HG02840 (cell line): ENCODE measurements at regions not wholly inside any gene's neighbourhood (a gene's known extent, or its start where the extent isn't known, plus 50 kb on each side); places are given as distances from the start of the nearest gene placed in this dataset.

Experiments
- ATAC-seq: cut with Tn5 transposase; IDR thresholded peaks from one replicate; pipeline ENCODE4 v1.9.1; 2021; ENCODE audit warnings: mild to moderate bottlenecking, moderate library complexity, moderate number of reproducible peaks; ENCODE audit not compliant: unreplicated experiment, low FRiP score

DNA sequence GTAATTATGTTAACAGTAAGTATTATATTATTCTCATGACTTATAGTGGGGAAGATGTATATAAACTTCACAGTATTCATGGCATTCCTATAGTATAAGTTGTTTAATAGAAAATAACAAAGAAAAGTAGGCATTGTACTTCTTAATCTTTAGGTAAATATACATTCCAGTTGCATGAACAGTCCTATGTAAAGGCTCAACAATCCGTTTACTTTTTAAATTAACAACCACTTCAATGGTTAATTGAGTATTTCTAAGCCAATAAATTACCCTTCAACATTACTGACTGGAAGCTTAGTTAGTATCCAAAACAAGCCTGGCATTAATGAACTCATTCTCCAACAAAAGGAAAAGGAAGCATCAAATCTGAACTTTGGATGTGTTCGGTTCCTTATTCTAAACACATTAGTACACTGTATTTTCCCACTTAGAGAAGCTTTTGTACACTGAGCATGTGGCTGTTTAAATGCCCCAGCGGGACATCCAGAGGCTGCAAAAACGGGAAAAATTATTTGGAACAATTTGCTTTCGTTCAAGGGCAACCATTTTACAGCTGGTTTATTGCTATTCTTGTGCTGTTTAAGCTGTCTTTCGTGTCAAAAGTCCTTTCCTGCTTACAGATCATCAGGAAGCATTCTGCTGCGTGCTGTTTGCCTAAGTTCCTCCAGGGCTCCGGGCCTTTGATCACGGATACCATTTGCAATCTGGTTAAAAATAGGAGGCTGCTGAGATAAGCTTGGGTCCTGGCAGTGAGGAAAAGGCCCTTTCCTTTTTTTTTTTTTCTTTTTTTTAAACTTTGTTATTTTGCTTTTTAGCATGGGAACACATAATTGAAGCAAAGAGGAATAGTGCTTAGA is 460.3 kb downstream of the SPRY1 start:
- no peak for ATAC-seq

DNA sequence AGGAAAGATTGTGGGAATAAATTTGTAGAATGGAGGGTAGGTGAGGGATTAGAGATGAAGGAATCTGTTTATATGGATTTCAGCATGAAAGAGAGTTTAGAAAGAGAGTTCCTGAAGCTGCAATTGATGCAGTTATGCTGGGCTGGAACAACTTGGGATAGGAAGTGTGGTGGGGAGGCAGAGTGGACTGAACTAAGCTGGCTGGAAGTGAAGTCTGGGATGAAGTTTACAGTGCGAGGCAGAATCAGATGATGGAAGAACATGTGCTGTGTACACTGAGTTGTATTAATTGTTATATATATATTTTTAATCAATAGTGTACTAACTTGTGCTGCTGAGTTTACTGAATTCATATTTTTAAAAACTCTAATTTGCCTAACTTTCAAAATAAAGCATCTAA is 461.9 kb downstream of the SPRY1 start:
- no peak for ATAC-seq

DNA sequence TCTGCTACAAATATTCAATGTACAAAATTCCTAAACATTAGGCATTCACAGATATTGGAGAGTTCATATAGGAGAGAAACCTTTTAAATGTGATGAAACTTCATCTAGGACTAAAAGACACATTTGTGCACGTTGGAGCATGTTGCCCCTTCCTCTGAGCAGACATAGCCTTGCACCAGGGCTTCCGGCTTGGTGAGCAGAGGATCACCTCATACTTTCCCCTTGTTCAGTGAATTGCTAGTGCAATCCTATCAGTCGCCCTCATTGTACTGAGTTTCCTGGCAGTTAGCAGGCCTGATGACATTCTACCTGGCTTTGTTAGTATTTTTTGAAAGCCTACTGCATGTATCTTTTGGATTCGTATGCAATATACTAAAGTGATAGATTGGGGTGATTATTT is 466.2 kb downstream of the SPRY1 start:
- no peak for ATAC-seq

DNA sequence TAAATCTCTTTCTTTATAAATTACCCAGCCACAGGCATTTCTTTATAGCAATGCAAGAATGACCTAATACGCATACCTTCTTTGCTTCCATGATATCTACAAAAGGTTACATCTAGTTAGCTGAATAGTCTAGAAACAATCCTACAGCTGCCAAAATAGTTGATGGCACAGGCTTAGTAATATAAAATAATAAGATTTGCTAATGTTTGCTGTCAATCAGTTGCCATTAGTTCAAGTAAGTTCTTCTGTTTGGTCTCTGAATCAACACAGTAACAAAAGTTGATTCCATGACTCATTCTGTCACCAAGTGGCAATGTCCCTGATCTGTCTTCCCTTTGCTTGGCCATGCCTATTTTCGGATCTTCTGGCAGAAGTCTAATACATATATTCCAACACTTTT is 470.2 kb downstream of the SPRY1 start:
- no peak for ATAC-seq

DNA sequence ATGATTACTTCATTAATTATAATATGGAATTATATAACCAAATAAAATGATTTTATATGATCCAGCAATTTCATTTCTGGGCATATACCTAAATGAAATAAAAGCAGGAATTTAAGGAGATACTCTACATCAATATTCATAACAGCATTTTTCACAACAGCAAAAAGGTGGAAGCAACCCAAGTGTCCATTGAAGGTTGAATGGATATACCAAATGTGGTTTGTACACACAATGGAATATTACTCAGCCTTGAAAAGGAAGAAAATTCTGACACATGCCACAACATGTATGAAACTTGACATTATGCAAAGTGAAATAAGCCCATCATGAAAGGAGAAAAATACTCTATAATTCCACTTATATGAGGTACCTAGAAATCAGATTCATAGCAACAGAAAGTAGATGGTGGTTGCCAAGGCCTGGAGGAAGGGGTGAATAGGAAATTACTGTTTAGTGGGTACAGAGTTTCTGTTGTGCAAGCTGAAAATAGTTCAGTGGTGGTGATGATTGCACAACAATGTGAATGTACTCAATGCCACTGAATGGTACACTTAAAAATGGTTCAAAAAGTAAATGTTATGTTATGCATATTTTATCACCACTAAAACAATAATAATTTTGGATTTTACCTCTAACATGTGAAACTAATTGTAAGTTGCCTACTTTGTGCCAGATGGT is 471.5 kb downstream of the SPRY1 start:
- ATAC-seq, result no peak

DNA sequence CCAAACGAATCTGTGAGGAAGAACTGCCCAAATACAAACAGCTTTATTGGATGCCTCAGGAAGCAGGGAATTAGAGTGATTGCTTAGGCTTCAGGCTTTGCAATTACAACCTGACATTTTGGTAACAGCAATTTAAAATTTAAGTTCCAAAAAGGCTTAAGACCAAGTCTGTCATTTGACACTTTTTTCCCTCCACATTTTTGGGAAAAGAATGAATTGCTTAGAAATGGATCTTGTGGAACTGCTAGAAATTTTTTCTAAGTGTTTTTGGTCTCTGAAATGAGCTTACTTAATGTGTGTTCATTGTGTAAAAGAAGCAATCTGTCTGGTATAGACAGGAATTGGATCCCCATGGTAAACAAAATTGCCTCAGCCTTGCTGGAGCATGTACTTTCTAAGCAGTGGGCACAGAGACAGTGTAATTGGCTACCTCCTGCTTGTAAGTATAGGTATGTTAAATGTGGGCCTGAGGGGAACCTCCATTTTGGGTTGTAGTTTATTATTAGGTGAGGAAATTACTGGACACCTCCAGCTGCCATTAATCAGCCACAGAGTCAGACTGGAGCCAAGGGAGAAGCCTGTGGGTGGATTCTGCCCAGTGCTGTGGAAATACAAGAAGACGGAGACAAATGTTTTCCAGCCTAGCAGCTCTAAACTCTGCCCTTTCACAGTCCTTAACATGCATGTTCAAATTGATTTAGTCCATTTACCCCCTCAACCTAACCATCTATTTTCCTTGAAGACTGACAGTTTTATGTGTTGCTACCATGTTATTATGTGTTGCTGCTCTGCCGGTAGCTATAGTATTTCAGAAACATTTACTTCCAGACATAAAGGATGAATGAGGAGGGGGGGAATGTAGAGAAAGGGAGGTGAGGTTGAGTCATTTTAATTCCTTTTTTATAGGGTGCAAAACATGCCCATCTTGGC is 473.0 kb downstream of the SPRY1 start:
- no peak for ATAC-seq

DNA sequence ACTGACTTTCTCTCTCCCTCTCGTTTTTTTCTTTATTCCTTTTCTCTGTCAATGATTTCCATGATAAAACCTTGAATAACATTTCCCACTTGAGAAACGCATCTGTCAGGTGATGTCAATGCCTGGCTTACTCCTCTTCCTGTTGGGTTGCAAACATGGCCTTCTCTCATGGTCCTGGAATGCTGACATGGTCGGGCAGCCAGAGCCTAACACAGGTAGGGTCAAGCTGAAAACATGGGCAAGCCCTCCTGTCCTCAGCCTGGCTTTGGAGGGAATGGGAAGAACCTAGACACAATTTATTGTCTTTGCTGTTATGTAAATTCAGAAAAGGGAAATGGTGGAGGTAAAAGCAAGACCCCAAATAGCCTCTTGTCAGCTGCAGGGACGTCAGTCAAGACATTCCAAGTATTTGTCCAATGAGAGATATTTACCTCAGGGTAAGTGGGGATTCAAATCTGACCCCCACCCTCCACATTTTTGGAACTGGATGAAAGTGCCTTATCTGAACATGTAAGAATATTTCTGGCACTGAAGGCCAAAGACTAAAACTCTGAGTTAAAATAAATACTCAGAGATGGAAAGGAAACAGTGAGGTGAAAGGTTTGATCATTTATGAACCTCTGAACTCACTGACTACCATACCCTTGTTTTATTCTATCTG is 473.8 kb downstream of the SPRY1 start:
- ATAC-seq, result no peak

DNA sequence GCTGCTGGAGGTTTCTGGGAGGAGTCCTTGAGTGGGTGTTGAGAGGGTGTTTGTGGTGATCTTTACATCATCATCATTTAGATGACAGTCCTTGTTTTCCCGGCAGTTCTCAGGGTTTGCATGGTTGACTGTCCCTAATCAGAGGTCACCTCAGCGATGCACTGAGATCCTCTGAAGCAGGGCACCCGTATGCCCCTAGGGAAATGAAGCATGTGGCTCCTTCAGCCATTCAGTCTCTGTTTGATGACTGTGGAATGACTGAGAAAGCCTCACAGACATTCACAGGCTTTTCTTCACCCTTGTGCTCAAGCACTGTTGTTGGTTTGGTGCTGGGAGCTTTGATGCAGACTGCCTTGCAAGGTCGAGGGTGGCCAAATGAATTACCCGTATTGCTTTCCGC is 474.7 kb downstream of the SPRY1 start:
- ATAC-seq, result no peak

DNA sequence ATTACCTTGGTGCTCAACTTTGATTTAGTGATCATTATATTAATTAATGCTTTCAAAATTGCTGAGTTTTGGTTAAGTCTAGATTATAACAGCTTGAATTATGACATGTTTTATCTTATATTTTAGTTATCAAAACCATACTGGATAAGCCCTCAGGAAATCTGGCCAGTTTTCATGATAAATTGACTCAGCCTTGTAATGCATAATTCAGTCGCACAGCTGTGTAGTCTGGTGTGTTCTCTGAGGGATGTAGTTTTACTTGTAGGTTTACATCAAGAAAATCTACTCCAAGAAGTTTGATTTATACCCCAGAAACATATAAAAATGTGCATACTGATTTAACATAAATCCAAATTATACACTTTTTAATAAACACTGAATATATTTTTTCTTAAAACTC is 477.5 kb downstream of the SPRY1 start:
- no peak for ATAC-seq

DNA sequence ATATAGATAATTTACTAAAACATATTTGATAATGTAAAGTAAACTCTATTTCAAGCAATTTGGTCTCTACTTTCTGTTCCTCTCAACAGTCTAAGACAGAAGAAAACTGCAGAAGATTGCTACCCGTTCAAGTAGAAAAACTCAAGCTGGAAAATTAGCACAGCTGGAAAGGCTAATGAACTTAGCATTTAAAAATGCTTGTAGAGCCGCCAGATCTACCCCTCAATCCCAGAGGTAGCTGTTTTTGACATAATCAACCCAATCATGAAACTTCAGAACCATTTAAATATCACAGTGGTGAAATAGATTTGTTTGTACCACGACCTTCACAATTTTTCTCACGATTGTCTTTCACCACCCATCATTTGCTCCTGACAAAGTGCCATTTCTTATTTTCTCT is 479.5 kb downstream of the SPRY1 start:
- ATAC-seq, result no peak

DNA sequence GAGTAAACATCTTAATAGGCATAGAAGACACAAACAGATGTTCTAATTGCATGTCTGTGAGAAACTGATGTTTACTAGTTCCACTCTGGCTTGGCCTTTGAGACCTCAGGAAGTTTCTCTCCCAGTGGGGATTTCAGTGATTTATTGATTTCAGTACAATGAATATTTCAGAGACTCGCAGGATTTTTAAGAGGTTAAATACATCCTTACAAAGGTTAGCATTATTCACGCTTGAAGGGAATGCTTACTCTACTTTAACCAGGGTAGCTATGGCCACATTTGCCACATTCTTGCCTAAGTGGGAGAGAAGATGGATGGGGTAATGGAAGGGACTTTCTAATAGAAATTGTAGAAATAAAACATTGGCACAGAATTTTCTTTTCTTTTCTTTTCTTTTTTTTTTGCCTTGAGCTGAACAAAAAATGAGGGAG is 480.1 kb downstream of the SPRY1 start:
- no peak for ATAC-seq

DNA sequence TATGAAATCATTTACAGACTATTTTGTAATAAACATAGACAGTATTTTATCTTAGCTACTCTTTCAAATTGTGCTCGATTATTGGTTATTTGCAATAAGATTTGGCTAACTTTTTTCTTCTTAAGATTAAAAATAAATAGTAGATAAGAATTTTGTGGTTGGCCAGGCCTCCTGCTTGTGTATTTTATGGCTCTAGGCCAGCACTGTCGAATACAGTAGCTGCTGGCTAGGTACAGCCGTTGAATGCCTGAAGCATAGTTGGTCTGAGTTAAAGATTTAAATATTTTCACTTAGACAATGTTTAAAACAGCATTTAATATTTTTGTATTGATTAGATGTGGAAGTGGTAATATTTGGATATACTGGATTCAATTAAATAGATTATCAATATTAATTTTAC is 481.0 kb downstream of the SPRY1 start:
- ATAC-seq, result no peak

DNA sequence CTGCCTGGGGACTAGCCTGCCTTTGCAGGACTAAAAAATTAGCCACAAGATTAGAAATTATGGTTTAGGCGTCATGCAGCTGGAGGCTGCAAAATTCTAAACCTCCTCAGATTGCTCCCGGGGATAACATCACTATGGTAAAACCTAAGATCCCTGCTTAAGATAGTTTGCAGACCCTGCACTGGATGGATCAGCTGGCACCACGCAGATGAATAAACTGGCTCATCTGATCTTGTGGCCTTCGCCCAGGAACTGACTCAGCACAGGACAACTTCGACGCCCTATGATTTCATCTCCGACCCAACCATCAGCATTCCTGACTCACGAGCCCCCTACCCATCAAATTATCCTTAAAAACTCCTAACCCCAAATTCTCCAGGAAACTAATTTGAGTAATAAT is 482.4 kb downstream of the SPRY1 start:
- ATAC-seq, result no peak

DNA sequence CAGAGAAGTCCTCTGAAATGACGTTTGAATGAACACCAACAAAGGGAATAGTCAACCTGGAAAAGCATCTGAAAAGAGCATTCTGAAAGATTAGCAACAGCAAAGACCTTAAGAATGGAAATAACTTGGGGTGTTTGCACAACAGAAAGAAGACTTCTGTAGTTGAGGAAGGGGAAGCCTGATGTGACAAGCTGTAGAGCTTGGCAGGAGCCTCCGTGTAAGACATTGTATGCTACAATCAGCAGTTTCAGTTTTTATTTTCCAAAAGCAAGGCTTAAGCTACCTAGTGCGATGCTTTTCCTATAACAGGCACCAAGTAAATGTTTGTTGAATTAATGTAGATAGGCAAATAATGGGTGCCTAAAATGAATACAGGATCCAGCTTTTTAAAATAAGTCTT is 484.0 kb downstream of the SPRY1 start:
- no peak for ATAC-seq

DNA sequence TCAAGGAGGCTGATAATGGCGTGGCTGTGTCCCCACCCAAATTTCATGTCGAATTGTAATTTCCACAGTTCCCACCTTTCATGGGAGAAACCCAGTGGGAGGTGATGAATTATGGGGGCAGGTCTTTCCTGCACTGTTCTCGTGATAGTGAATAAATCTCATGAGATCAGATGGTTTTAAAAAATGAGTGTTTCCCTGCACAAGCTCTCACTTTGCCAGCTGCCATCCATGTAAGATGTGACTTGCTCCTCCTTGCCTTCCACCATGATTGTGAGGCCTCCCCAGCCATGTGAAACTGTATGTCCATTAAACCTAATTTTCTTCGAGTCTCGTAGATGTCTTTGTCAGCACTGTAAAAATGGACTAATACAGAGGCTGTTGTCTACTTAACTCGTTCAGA is 488.3 kb downstream of the SPRY1 start:
- no peak for ATAC-seq

DNA sequence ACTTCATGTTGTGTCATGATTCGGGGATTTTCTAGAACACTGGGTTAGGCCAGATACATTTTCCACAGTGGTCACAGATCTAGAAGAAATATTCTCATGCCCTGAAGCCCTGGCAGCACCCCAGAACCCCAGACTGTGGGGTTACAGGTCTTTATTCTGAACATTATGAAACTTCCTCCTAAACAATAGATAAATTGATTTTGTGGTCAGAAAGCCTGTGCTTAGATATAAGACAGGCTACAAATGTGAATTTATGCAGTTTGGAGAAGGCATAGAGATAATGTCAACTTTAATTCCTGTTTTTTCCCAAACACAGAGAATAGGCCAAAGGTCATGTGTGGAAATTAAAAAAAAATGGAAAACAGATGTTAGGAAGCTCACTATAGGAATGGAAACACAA is 492.9 kb downstream of the SPRY1 start:
- no peak for ATAC-seq

DNA sequence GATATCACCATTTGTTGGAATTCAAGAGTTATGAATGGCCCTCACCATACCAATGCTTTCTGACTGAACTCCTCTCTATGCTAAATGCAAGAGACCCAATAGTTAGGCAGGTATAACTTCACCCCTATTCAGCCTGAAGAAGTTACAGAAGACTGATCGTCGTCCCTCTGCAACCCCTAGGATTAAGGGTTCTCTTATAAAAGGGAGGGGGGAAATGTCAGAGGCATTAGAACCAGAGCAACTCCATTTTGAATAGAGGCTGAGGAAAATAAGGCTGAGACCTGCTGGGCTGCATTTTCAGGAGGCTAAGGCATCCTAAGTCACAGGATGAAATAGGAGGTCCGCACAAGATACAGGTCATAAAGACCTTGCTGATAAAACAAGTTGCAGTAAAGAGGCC is 494.3 kb downstream of the SPRY1 start:
- ATAC-seq, result no peak

DNA sequence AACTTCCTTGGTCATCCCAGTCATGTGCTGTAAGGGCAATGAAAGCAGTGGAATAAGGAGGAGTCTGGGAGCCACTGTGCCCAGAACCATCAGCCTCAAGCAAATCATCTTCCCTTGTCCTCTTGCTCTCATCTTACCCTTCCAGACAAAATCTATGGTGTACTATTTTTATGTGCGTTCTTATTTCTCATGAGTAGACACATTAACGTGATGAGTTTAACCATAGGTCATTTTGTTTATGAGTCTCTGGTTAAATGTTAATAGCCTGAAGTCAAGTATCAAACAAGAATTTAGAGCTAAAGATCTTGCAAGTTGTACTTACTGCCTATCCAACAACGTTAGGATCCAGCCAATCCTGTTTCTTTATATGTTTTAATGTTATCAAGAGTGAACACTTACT is 495.3 kb downstream of the SPRY1 start:
- ATAC-seq, result no peak

DNA sequence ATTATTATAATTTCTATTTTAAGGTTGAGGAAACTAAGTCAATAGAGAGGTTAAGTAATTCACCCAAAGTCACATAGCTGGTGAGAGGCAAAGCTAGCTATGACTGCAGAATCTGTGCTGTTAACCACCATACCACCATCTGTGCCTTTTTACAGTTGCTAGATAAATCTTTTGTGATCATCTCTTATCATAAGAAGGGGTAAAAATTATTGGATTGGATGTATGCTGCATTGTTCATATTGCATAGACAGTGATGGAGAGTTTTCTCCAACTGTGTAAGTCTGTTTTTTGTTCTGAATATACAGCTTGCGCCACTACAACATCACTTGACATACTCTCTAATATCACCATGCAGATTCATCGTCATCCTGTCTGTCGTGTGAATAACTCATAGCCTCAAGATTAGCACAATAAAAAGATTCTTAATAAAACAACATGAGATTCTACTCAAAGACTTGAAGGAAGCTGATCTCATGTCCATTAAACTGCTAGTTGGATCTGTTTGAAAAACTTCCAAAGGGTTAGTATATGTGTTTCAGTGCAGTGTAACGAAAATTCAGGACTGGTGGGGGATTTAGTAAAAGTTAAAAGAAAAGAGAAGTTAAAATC is 495.9 kb downstream of the SPRY1 start:
- no peak for ATAC-seq
